HepG2 (cell line): ENCODE measurements at regions not wholly inside any gene's neighbourhood (a gene's known extent, or its start where the extent isn't known, plus 50 kb on each side); places are given as distances from the start of the nearest gene placed in this dataset.

Experiments used
- ATAC-seq: fragments of 200-7000 bp; cut with Tn5 transposase; 3 replicates; pipeline ENCODE4 v1.9.1; 2020; ENCODE audit warnings: mild to moderate bottlenecking, moderate library complexity
- BruUV-seq: library from RNA; stranded (reverse); fragments of 400-500 nt; replicated peaks from 2 replicates; lab custom pipeline; 2021; lab: Mats Ljungman, UMichigan
- CTCF ChIA-PET: fragments of 300-600 bp; formaldehyde crosslinking; extraction: SDS; loops from one replicate; lab custom pipeline; 2021; ENCODE audit warnings: low total read pairs, inconsistent platforms, low intra/inter-chr PET ratio; lab: Yijun Ruan, JAX
- POLR2A ChIA-PET: fragments of 350-600 bp; sonication (Branson Sonifier 250); formaldehyde crosslinking; loops from one replicate; lab custom pipeline; 2020; ENCODE audit warnings: antibody characterized with exemption, inconsistent platforms; lab: Yijun Ruan, JAX
- DNase-seq: peaks from one replicate; pipeline ENCODE4 v3.0.0-alpha.2; 2015; ENCODE audit warnings: low spot score
- FAIRE-seq: peaks from 3 replicates; lab custom pipeline; 2011; peaks lifted over from hg19 to GRCh38; lab: Jason Lieb, UNC
- H2AFZ ChIP-seq: one replicate; pipeline ENCODE4 v1.6.1; 2011; ENCODE audit warnings: low read length, inconsistent platforms
- H3K27ac ChIP-seq: fragments of 300-600 bp; 3 replicates; pipeline ENCODE4 v1.8.0; 2011; ENCODE audit warnings: mixed run types, mild to moderate bottlenecking, mixed read lengths, low read length, inconsistent platforms; ENCODE audit not compliant: insufficient read depth; ENCODE audit errors: extremely low read length
- H3K27me3 ChIP-seq, 2 experiments: fragments of 200-600 bp in 1 of 2; 2 replicates in 1 of 2; 3 replicates in 1 of 2; pipeline versions ENCODE4 v1.6.0 to v1.8.0; 2011; ENCODE audit warnings: low read length in 2 of 2, mild to moderate bottlenecking in 2 of 2, moderate library complexity in 2 of 2, inconsistent platforms in 1 of 2; ENCODE audit not compliant: insufficient read depth in 2 of 2, control insufficient read depth in 1 of 2
- H3K36me3 ChIP-seq, 2 experiments: fragments of 200-600 bp in 1 of 2; replicated peaks in 1 of 2; 2 replicates in 1 of 2; 3 replicates in 1 of 2; pipeline versions ENCODE4 v1.5.1 to v1.8.0; 2011; ENCODE audit warnings: low read length in 2 of 2, inconsistent platforms in 1 of 2; ENCODE audit not compliant: insufficient read depth in 2 of 2, control insufficient read depth in 1 of 2
- H3K4me1 ChIP-seq: 2 replicates; pipeline ENCODE4 v1.5.1; 2012; ENCODE audit warnings: low read length, inconsistent platforms; ENCODE audit not compliant: insufficient read depth
- H3K4me2 ChIP-seq: 2 replicates; pipeline ENCODE4 v1.6.0; 2011; ENCODE audit warnings: low read depth, low read length, inconsistent platforms
- H3K4me3 ChIP-seq, 3 experiments: fragments of 200-600 bp in 1 of 3; sonication (generic), shearing (Covaris generic) in 1 of 3; replicated peaks in 1 of 3; 2 replicates each; pipeline ENCODE4 v1.5.1; 2011 to 2016; ENCODE audit warnings: low read length in 3 of 3, inconsistent platforms in 2 of 3, low read depth in 2 of 3, mild to moderate bottlenecking in 2 of 3, control low read depth in 1 of 3, mixed read lengths in 1 of 3; ENCODE audit not compliant: insufficient read depth in 1 of 3
- H3K79me2 ChIP-seq: one replicate; pipeline ENCODE4 v1.6.1; 2011; ENCODE audit warnings: low read length, inconsistent platforms; ENCODE audit not compliant: insufficient read depth
- H3K9ac ChIP-seq: 2 replicates; pipeline ENCODE4 v1.6.0; 2011; ENCODE audit warnings: mild to moderate bottlenecking, low read depth, low read length, inconsistent platforms; ENCODE audit not compliant: insufficient read depth
- H3K9me3 ChIP-seq: 2 replicates; pipeline ENCODE4 v1.5.1; 2012; ENCODE audit warnings: mild to moderate bottlenecking, low read length
- H4K20me1 ChIP-seq: 2 replicates; pipeline ENCODE4 v1.6.0; 2011; ENCODE audit warnings: inconsistent platforms, mild to moderate bottlenecking, low read length, moderate library complexity; ENCODE audit not compliant: insufficient read depth
- GABPA ChIP-seq, 2 experiments: IDR thresholded peaks; 2 replicates each; pipeline ENCODE4 v1.6.1; 2011 to 2016; ENCODE audit warnings: low read depth in 2 of 2, low read length in 1 of 2, missing biosample characterization in 1 of 2, missing genetic modification characterization in 1 of 2
- HOXA9 ChIP-seq: sonication (generic); formaldehyde crosslinking; IDR thresholded peaks from 2 replicates; pipeline ENCODE4 v1.8.1; 2022; ENCODE audit warnings: missing genetic modification reagents, mild to moderate bottlenecking, moderate library complexity, borderline replicate concordance
- MYC ChIP-seq: sonication (generic); formaldehyde crosslinking; IDR thresholded peaks from 2 replicates; pipeline ENCODE4 v1.9.0; 2021; ENCODE audit warnings: missing genetic modification reagents, borderline replicate concordance
- NFYC ChIP-seq: IDR thresholded peaks from 2 replicates; pipeline ENCODE4 v1.6.1; 2016; ENCODE audit warnings: missing genetic modification reagents, missing compliant biosample characterization
- SP140L ChIP-seq: sonication (generic); formaldehyde crosslinking; IDR thresholded peaks from 2 replicates; pipeline ENCODE4 v1.4.0; 2020; ENCODE audit warnings: missing genetic modification reagents, borderline replicate concordance
- WIZ ChIP-seq: sonication (generic); formaldehyde crosslinking; IDR thresholded peaks from 2 replicates; pipeline ENCODE4 v1.5.1; 2020; ENCODE audit warnings: mild to moderate bottlenecking, missing genetic modification reagents
- ZBTB3 ChIP-seq: sonication (generic); formaldehyde crosslinking; IDR thresholded peaks from 2 replicates; pipeline ENCODE4 v1.4.0; 2020; ENCODE audit warnings: low read depth, mild to moderate bottlenecking, moderate library complexity, missing genetic modification reagents, borderline replicate concordance
- ZNF143 ChIP-seq: sonication (generic); formaldehyde crosslinking; IDR thresholded peaks from 2 replicates; pipeline ENCODE4 v1.4.0; 2020; ENCODE audit warnings: missing genetic modification reagents
- ZNF431 ChIP-seq: sonication (generic); formaldehyde crosslinking; IDR thresholded peaks from 2 replicates; pipeline ENCODE4 v1.9.0; 2022; ENCODE audit warnings: missing genetic modification reagents, low read depth, mild to moderate bottlenecking, borderline replicate concordance
- WGBS: methylation state at CpG from one replicate; pipeline ENCODE4 v1.1.6; 2017; ENCODE audit warnings: low lambda C conversion rate; 5-methylcytosine and 5-hydroxymethylcytosine counted together
- in situ Hi-C: cut with HindIII; loops from 2 replicates; pipeline ENCODE4 v1.10.0; 2017; ENCODE audit warnings: low pct_unique_long_range_greater_than_20kb; ENCODE audit not compliant: extremely low pct_ligation_motif_present
- intact Hi-C: fragments of 100-400 bp; cut with micrococcal nuclease; formaldehyde crosslinking; loops from one replicate; pipeline ENCODE4 v1.10.0; 2022; ENCODE audit not compliant: unreplicated experiment
- TF ChIP-seq, protein P1 (sequence below): sonication (generic); formaldehyde crosslinking; IDR thresholded peaks from 2 replicates; pipeline ENCODE4 v1.4.0; 2020; ENCODE audit warnings: missing genetic modification reagents, mild to moderate bottlenecking, borderline replicate concordance
- TF ChIP-seq, protein P2 (sequence below): sonication (generic); formaldehyde crosslinking; IDR thresholded peaks from 2 replicates; pipeline ENCODE4 v1.8.0; 2022; ENCODE audit warnings: mild to moderate bottlenecking, missing genetic modification reagents, borderline replicate concordance

DNA sequence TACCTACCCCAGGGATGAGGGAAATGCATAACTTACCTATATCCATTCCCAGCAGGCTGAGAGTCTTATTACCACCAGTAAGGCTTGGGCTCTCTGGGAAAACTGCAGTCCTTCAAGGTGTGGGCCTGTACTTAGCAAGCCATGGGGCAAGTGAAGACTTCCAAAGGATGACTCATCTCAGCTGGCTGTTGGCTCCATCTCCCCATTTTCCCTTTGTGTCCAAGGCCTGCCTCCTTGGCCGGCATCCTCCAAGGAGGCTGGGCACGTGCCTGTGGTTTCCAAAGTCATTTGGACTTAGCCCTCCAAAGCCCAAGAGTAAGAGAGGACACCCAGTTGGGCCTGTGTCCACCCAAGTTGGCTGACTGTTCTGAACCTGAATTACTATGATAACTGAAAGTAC, 89.8 kb downstream of the TMEM100 start:
- H3K79me2 ChIP-seq: no peaks in the 10 kb centered on the region
- no peak overlapping the region for H2AFZ ChIP-seq
- H3K9ac ChIP-seq: no peak overlapping the region
- WGBS: no CpG with 5 or more reads among the region's 2 CpGs
- peaks cover 0 to 15% of the 10 kb centered on the region in 2 experiments; a peak in 2 of 5 replicates for H3K27me3 ChIP-seq
- intact Hi-C loops: no loop called here
- in situ Hi-C loops: no loop called here
- H3K27ac ChIP-seq: no peak overlapping the region
- BruUV-seq: no TSS peak
- H3K4me2 ChIP-seq: no peak overlapping the region
- no peaks in the 10 kb centered on the region for H3K4me1 ChIP-seq
- ATAC-seq (no peak), FAIRE-seq (no peak), DNase-seq (no peak)
- ChIA-PET POLR2A (no interaction called here), CTCF (no interaction called here)
- no peaks in the 10 kb centered on the region for H3K9me3 ChIP-seq
- no peaks in the 10 kb centered on the region for H4K20me1 ChIP-seq
- H3K36me3 ChIP-seq: no peaks in the 10 kb centered on the region
- TF ChIP-seq SP140L (CRISPR knock-in tag) (no peak), HOXA9 (CRISPR knock-in tag) (no peak), ZBTB3 (CRISPR knock-in tag) (no peak), MYC (no peak), GABPA (IDR thresholded peaks at IDR 0.05; ENCODE audit: low read depth, low read length) (no peak), GABPA (CRISPR knock-in tag; IDR thresholded peaks at IDR 0.05; ENCODE audit: low read depth) (no peak), NFYC (CRISPR knock-in tag) (no peak), WIZ (no peak), ZNF143 (CRISPR knock-in tag) (no peak), ZNF431 (no peak)
- TF ChIP-seq, protein P1, sequence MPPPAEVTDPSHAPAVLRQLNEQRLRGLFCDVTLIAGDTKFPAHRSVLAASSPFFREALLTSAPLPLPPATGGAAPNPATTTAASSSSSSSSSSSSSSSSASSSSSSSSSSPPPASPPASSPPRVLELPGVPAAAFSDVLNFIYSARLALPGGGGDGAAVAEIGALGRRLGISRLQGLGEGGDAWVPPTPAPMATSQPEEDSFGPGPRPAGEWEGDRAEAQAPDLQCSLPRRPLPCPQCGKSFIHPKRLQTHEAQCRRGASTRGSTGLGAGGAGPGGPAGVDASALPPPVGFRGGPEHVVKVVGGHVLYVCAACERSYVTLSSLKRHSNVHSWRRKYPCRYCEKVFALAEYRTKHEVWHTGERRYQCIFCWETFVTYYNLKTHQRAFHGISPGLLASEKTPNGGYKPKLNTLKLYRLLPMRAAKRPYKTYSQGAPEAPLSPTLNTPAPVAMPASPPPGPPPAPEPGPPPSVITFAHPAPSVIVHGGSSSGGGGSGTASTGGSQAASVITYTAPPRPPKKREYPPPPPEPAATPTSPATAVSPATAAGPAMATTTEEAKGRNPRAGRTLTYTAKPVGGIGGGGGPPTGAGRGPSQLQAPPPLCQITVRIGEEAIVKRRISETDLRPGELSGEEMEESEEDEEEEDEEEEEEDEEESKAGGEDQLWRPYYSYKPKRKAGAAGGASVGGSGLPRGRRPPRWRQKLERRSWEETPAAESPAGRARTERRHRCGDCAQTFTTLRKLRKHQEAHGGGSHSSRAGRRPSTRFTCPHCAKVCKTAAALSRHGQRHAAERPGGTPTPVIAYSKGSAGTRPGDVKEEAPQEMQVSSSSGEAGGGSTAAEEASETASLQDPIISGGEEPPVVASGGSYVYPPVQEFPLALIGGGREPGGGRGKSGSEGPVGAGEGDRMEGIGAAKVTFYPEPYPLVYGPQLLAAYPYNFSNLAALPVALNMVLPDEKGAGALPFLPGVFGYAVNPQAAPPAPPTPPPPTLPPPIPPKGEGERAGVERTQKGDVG (CRISPR knock-in tag): no peak
- TF ChIP-seq, protein P2, sequence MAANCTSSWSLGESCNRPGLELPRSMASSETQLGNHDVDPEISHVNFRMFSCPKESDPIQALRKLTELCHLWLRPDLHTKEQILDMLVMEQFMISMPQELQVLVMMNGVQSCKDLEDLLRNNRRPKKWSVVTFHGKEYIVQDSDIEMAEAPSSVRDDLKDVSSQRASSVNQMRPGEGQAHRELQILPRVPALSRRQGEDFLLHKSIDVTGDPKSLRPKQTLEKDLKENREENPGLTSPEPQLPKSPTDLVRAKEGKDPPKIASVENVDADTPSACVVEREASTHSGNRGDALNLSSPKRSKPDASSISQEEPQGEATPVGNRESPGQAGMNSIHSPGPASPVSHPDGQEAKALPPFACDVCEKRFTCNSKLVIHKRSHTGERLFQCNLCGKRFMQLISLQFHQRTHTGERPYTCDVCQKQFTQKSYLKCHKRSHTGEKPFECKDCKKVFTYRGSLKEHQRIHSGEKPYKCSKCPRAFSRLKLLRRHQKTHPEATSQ (CRISPR knock-in tag): no peak
- H3K4me3 ChIP-seq: no peak overlapping the region
